MM.1S (cell line): ENCODE measurements at regions not wholly inside any gene's neighbourhood (a gene's known extent, or its start where the extent isn't known, plus 50 kb on each side); places are given as distances from the start of the nearest gene placed in this dataset.

Source experiments
- DNase-seq: peaks from one replicate; pipeline ENCODE4 v3.0.0-alpha.2; 2015
- H2AFZ ChIP-seq: fragments of 300-600 bp; sonication (generic); 2 replicates; pipeline ENCODE4 v1.6.0; 2016; ENCODE audit warnings: antibody characterized with exemption, low read length
- H3F3A ChIP-seq: fragments of 300-600 bp; sonication (generic); 2 replicates; pipeline ENCODE4 v1.6.1; 2016; ENCODE audit warnings: mild to moderate bottlenecking, antibody characterized with exemption, low read length, moderate library complexity, mixed read lengths; ENCODE audit not compliant: insufficient read depth
- H3K27ac ChIP-seq: fragments of 300-600 bp; sonication (generic); 2 replicates; pipeline ENCODE4 v1.5.1; 2016; ENCODE audit warnings: mild to moderate bottlenecking, low read length
- H3K27me3 ChIP-seq: fragments of 300-600 bp; sonication (generic); replicated peaks from 2 replicates; pipeline ENCODE4 v1.6.0; 2016; ENCODE audit warnings: low read length; ENCODE audit not compliant: insufficient read depth
- H3K36me3 ChIP-seq: fragments of 300-600 bp; sonication (generic); replicated peaks from 2 replicates; pipeline ENCODE4 v1.6.1; 2016; ENCODE audit warnings: mild to moderate bottlenecking, low read length, mixed read lengths; ENCODE audit not compliant: insufficient read depth
- H3K4me1 ChIP-seq: fragments of 300-600 bp; sonication (generic); 2 replicates; pipeline ENCODE4 v1.6.1; 2016; ENCODE audit warnings: low read length, mixed read lengths
- H3K4me2 ChIP-seq: fragments of 300-600 bp; sonication (generic); 2 replicates; pipeline ENCODE4 v1.6.0; 2016; ENCODE audit warnings: low read depth, low read length
- H3K4me3 ChIP-seq: fragments of 300-600 bp; sonication (generic); 2 replicates; pipeline ENCODE4 v1.5.1; 2016; ENCODE audit warnings: low read length, mixed read lengths
- H3K79me2 ChIP-seq: fragments of 300-600 bp; sonication (generic); 2 replicates; pipeline ENCODE4 v1.6.1; 2016; ENCODE audit warnings: mixed run types, low read length, mixed read lengths
- H3K9ac ChIP-seq: fragments of 300-600 bp; sonication (generic); 2 replicates; pipeline ENCODE4 v1.6.1; 2016; ENCODE audit warnings: low read length, mixed read lengths
- H3K9me2 ChIP-seq: fragments of 300-600 bp; sonication (generic); replicated peaks from 2 replicates; pipeline ENCODE4 v1.6.1; 2016; ENCODE audit warnings: mild to moderate bottlenecking, low read length, mixed read lengths; ENCODE audit not compliant: insufficient read depth
- H3K9me3 ChIP-seq: fragments of 300-600 bp; sonication (generic); replicated peaks from 2 replicates; pipeline ENCODE4 v1.6.1; 2016; ENCODE audit warnings: mild to moderate bottlenecking, low read length, mixed read lengths; ENCODE audit not compliant: insufficient read depth
- H4K20me1 ChIP-seq: fragments of 300-600 bp; sonication (generic); 2 replicates; pipeline ENCODE4 v1.6.1; 2016; ENCODE audit warnings: mild to moderate bottlenecking, low read length, moderate library complexity, mixed read lengths; ENCODE audit not compliant: insufficient read depth
- CTCF ChIP-seq: fragments of 300-600 bp; sonication (generic); IDR thresholded peaks from 2 replicates; pipeline ENCODE4 v1.5.1; 2016; ENCODE audit warnings: antibody characterized with exemption, low read length, mixed read lengths
- EZH2 ChIP-seq: fragments of 300-600 bp; sonication (generic); optimal IDR thresholded peaks from 2 replicates; pipeline ENCODE3; 2017; ENCODE audit warnings: low read depth, mild to moderate bottlenecking, antibody characterized with exemption, low read length, mixed read lengths
- EZH2phosphoT487 ChIP-seq: fragments of 300-600 bp; sonication (generic); IDR thresholded peaks from 2 replicates; pipeline ENCODE4 v1.6.1; 2018; ENCODE audit warnings: antibody characterized with exemption, low read length

DNA sequence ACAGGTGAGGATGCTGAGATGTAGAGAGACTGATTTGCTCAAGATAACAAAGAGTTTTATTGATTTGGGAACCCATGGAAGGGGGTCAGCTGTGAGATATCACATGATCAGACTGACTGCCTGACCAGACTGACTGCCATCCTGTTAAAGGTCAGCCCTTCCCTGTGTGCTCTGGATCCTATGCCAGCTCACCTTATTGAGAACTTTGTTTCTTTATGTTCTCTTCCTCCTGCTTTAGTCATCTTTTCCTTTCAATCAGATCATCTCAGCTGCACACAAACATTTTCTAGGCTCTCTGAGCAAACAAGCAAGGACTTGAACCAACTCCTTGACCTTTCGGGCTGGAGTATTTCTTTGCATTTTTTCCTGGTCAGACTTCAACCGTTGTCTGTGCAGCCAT lies 50.0 kb upstream of the MTPN start:
- H3K27me3 ChIP-seq = no peaks in the 10 kb centered on the region; the same call in 1 of the 2 replicates
- no peak overlapping the region for H3K9ac ChIP-seq
- H2AFZ ChIP-seq = no peak overlapping the region
- H3K4me1 ChIP-seq = peaks cover 10% of the 10 kb centered on the region
- H3K4me3 ChIP-seq = no peak overlapping the region
- no peak overlapping the region for H3K27ac ChIP-seq
- H4K20me1 ChIP-seq = no peaks in the 10 kb centered on the region
- no peaks in the 10 kb centered on the region for H3K9me3 ChIP-seq
- H3K9me2 ChIP-seq = no peaks in the 10 kb centered on the region
- peaks cover 6% of the 10 kb centered on the region for H3F3A ChIP-seq
- no peak for DNase-seq
- H3K36me3 ChIP-seq = no peaks in the 10 kb centered on the region
- no peak for TF ChIP-seq EZH2
- TF ChIP-seq EZH2phosphoT487 = no peak
- TF ChIP-seq CTCF = no peak
- no peak overlapping the region for H3K4me2 ChIP-seq
- H3K79me2 ChIP-seq = no peaks in the 10 kb centered on the region
